Neural progenitor cell (in vitro differentiated cells): ENCODE measurements at regions not wholly inside any gene's neighbourhood (a gene's known extent, or its start where the extent isn't known, plus 50 kb on each side); places are given as distances from the start of the nearest gene placed in this dataset.
A peak's percentile ranks its signal among the peaks of the same experiment; 100 is the strongest.

ENCODE experiments used
- DNase-seq: peaks from one replicate; pipeline ENCODE4 v3.0.0-alpha.2; 2016; ENCODE audit warnings: low spot score
- H2AFZ ChIP-seq: fragments of 200-600 bp; sonication (generic); replicated peaks from 2 replicates; pipeline ENCODE4 v1.6.1; 2016; ENCODE audit warnings: antibody characterized with exemption
- H3F3A ChIP-seq: fragments of 200-600 bp; sonication (generic); 2 replicates; pipeline ENCODE4 v1.6.1; 2016; ENCODE audit warnings: antibody characterized with exemption, low read depth
- H3K27ac ChIP-seq: fragments of 200-600 bp; sonication (generic); 2 replicates; pipeline ENCODE4 v1.5.1; 2016; ENCODE audit warnings: mild to moderate bottlenecking
- H3K27me3 ChIP-seq: fragments of 200-600 bp; sonication (generic); 2 replicates; pipeline ENCODE4 v1.6.1; 2016; ENCODE audit warnings: mild to moderate bottlenecking, moderate library complexity
- H3K36me3 ChIP-seq: fragments of 200-600 bp; sonication (generic); 2 replicates; pipeline ENCODE4 v1.5.1; 2016
- H3K4me1 ChIP-seq: fragments of 200-600 bp; sonication (generic); 2 replicates; pipeline ENCODE4 v1.6.1; 2016; ENCODE audit warnings: mixed run types
- H3K4me2 ChIP-seq: fragments of 200-600 bp; sonication (generic); 2 replicates; pipeline ENCODE4 v1.6.1; 2016
- H3K4me3 ChIP-seq: fragments of 200-600 bp; sonication (generic); 2 replicates; pipeline ENCODE4 v1.5.1; 2016
- H3K79me2 ChIP-seq: fragments of 200-600 bp; sonication (generic); 2 replicates; pipeline ENCODE4 v1.6.1; 2016; ENCODE audit warnings: low read depth
- H3K9ac ChIP-seq: fragments of 200-600 bp; sonication (generic); 2 replicates; pipeline ENCODE4 v1.6.1; 2016
- H3K9me3 ChIP-seq: fragments of 200-600 bp; sonication (generic); 2 replicates; pipeline ENCODE4 v1.5.1; 2016; ENCODE audit warnings: low read depth
- H4K20me1 ChIP-seq: fragments of 200-600 bp; sonication (generic); 2 replicates; pipeline ENCODE4 v1.6.1; 2016; ENCODE audit warnings: low read depth
- H3K27ac Mint-ChIP-seq: 3 replicates; pipeline ENCODE4 v1.8.0; 2021; ENCODE audit warnings: mixed read lengths
- H3K27me3 Mint-ChIP-seq: 2 replicates; pipeline ENCODE4 v1.8.0; 2022; ENCODE audit warnings: low read depth, mild to moderate bottlenecking, inconsistent platforms, moderate library complexity, mixed read lengths; ENCODE audit not compliant: insufficient read depth
- H3K36me3 Mint-ChIP-seq: 3 replicates; pipeline ENCODE4 v1.8.0; 2021; ENCODE audit warnings: mixed read lengths
- H3K4me1 Mint-ChIP-seq: 3 replicates; pipeline ENCODE4 v1.8.0; 2021; ENCODE audit warnings: mixed read lengths
- H3K4me3 Mint-ChIP-seq: 3 replicates; pipeline ENCODE4 v1.8.0; 2021; ENCODE audit warnings: mild to moderate bottlenecking, moderate library complexity, mixed read lengths
- H3K9me3 Mint-ChIP-seq: 3 replicates; pipeline ENCODE4 v1.8.0; 2020; ENCODE audit warnings: mixed read lengths
- CTCF ChIP-seq: fragments of 200-600 bp; sonication (generic); IDR thresholded peaks from 2 replicates; pipeline ENCODE4 v1.5.1; 2017; ENCODE audit warnings: antibody characterized with exemption, mild to moderate bottlenecking
- EZH2 ChIP-seq: fragments of 200-600 bp; sonication (generic); IDR thresholded peaks from 2 replicates; pipeline ENCODE4 v1.6.1; 2017; ENCODE audit warnings: antibody characterized with exemption, mild to moderate bottlenecking, moderate library complexity
- EZH2phosphoT487 ChIP-seq: fragments of 200-600 bp; sonication (generic); IDR thresholded peaks from 2 replicates; pipeline ENCODE4 v1.6.1; 2017; ENCODE audit warnings: antibody characterized with exemption

GRCh38 chr4:153901220-153901619 is 112.3 kb upstream of the SFRP2 start:
- Mint-ChIP-seq H3K27ac (peak overlapping the region; percentile 11), H3K36me3 (peaks cover 34% of the 10 kb centered on the region), H3K9me3 (peaks cover 11% of the 10 kb centered on the region), H3K4me3 (no peak overlapping the region), H3K4me1 (peaks cover 17% of the 10 kb centered on the region), H3K27me3 (peaks cover 2% of the 10 kb centered on the region)
- no peaks in the 10 kb centered on the region for H3F3A ChIP-seq
- no peaks in the 10 kb centered on the region for H4K20me1 ChIP-seq
- H3K4me3 ChIP-seq = no peak overlapping the region
- no peaks in the 10 kb centered on the region for H3K79me2 ChIP-seq
- H3K9me3 ChIP-seq = no peaks in the 10 kb centered on the region
- H3K36me3 ChIP-seq = no peaks in the 10 kb centered on the region
- no peaks in the 10 kb centered on the region for H3K27me3 ChIP-seq
- DNase-seq = no peak
- H3K27ac ChIP-seq = no peak overlapping the region
- no peak overlapping the region for H3K4me2 ChIP-seq
- no peak overlapping the region for H2AFZ ChIP-seq
- peaks cover 9% of the 10 kb centered on the region for H3K4me1 ChIP-seq
- no peak overlapping the region for H3K9ac ChIP-seq
- no peak for TF ChIP-seq CTCF
- TF ChIP-seq EZH2phosphoT487 = no peak
- TF ChIP-seq EZH2 = no peak

GRCh38 chr4:153900426-153900825 is 111.5 kb upstream of the SFRP2 start:
- no peaks in the 10 kb centered on the region for H3K9me3 ChIP-seq
- Mint-ChIP-seq H3K36me3 (peaks cover 27% of the 10 kb centered on the region), H3K27me3 (no peaks in the 10 kb centered on the region), H3K27ac (peak overlapping the region; percentile 48), H3K4me3 (no peak overlapping the region), H3K9me3 (peaks cover 6% of the 10 kb centered on the region), H3K4me1 (peaks cover 17% of the 10 kb centered on the region)
- H3K9ac ChIP-seq = no peak overlapping the region
- H3F3A ChIP-seq = no peaks in the 10 kb centered on the region
- no peaks in the 10 kb centered on the region for H4K20me1 ChIP-seq
- DNase-seq = peak; percentile 20
- H3K79me2 ChIP-seq = no peaks in the 10 kb centered on the region
- no peak overlapping the region for H2AFZ ChIP-seq
- no peaks in the 10 kb centered on the region for H3K27me3 ChIP-seq
- H3K36me3 ChIP-seq = no peaks in the 10 kb centered on the region
- H3K4me3 ChIP-seq = no peak overlapping the region
- H3K4me1 ChIP-seq = peaks cover 17% of the 10 kb centered on the region
- H3K4me2 ChIP-seq = no peak overlapping the region
- no peak overlapping the region for H3K27ac ChIP-seq
- TF ChIP-seq CTCF (no peak), EZH2 (no peak), EZH2phosphoT487 (no peak)

- Mint-ChIP-seq H3K27ac (no peak overlapping the region), H3K36me3 (peaks cover 57% of the 10 kb centered on the region), H3K9me3 (peaks cover 19% of the 10 kb centered on the region), H3K4me3 (no peak overlapping the region), H3K27me3 (no peaks in the 10 kb centered on the region), H3K4me1 (peaks cover 5% of the 10 kb centered on the region)
- Histone ChIP-seq H3K4me1 (peaks cover 14% of the 10 kb centered on the region), H2AFZ (no peak overlapping the region), H4K20me1 (no peaks in the 10 kb centered on the region), H3K4me3 (no peak overlapping the region), H3K36me3 (no peaks in the 10 kb centered on the region), H3F3A (no peaks in the 10 kb centered on the region), H3K27me3 (no peaks in the 10 kb centered on the region), H3K79me2 (no peaks in the 10 kb centered on the region), H3K27ac (no peak overlapping the region), H3K9ac (no peak overlapping the region), H3K9me3 (no peaks in the 10 kb centered on the region), H3K4me2 (no peak overlapping the region)
- DNase-seq = no peak
- TF ChIP-seq EZH2 (no peak), EZH2phosphoT487 (no peak), CTCF (no peak)
Observed at GRCh38 chr4:153890761-153891160, 101.9 kb upstream of the SFRP2 start.
